GM23338 (cell line): ENCODE measurements at regions not wholly inside any gene's neighbourhood (a gene's known extent, or its start where the extent isn't known, plus 50 kb on each side); places are given as distances from the start of the nearest gene placed in this dataset.

Experiments
- ATAC-seq: fragments of 200-7000 bp; cut with Tn5 transposase; 3 replicates; pipeline ENCODE4 v1.9.1; 2020
- DNase-seq: peaks from one replicate; pipeline ENCODE4 v3.0.0-alpha.2; 2015; ENCODE audit warnings: low spot score
- H2AFZ ChIP-seq: fragments of 200-600 bp; sonication (generic); 2 replicates; pipeline ENCODE4 v1.8.0; 2016; ENCODE audit warnings: antibody characterized with exemption, mild to moderate bottlenecking, moderate library complexity
- H3F3A ChIP-seq: fragments of 200-600 bp; sonication (generic); replicated peaks from 2 replicates; pipeline ENCODE4 v1.8.0; 2017; ENCODE audit warnings: antibody characterized with exemption, mixed run types, low read depth
- H3K27ac ChIP-seq: fragments of 200-600 bp; sonication (generic); 2 replicates; pipeline ENCODE4 v1.6.1; 2016; ENCODE audit warnings: low read depth
- H3K27me3 ChIP-seq: fragments of 200-600 bp; sonication (generic); 2 replicates; pipeline ENCODE4 v1.8.0; 2016; ENCODE audit warnings: mild to moderate bottlenecking, mixed run types, moderate library complexity; ENCODE audit not compliant: insufficient read depth
- H3K36me3 ChIP-seq: fragments of 200-600 bp; sonication (generic); 2 replicates; pipeline ENCODE4 v1.8.0; 2016; ENCODE audit warnings: mild to moderate bottlenecking; ENCODE audit not compliant: insufficient read depth
- H3K4me1 ChIP-seq: fragments of 200-600 bp; sonication (generic); 2 replicates; pipeline ENCODE4 v1.8.0; 2016; ENCODE audit warnings: mild to moderate bottlenecking, moderate library complexity; ENCODE audit not compliant: insufficient read depth
- H3K4me2 ChIP-seq: fragments of 200-600 bp; sonication (generic); 2 replicates; pipeline ENCODE4 v1.7.1; 2017; ENCODE audit warnings: mixed run types
- H3K4me3 ChIP-seq: fragments of 200-600 bp; sonication (generic); 2 replicates; pipeline ENCODE4 v1.6.1; 2016; ENCODE audit warnings: mixed run types
- H3K79me2 ChIP-seq: fragments of 200-600 bp; sonication (generic); replicated peaks from 2 replicates; pipeline ENCODE4 v1.8.0; 2017; ENCODE audit warnings: mild to moderate bottlenecking; ENCODE audit not compliant: insufficient read depth
- H3K9me2 ChIP-seq: fragments of 200-600 bp; sonication (generic); 2 replicates; pipeline ENCODE4 v1.8.0; 2017; ENCODE audit not compliant: insufficient read depth
- H4K20me1 ChIP-seq: fragments of 200-600 bp; sonication (generic); replicated peaks from 2 replicates; pipeline ENCODE4 v1.8.0; 2017; ENCODE audit warnings: mild to moderate bottlenecking; ENCODE audit not compliant: insufficient read depth
- H3K27ac Mint-ChIP-seq: 2 replicates; pipeline ENCODE4 v1.8.0; 2020; ENCODE audit warnings: inconsistent platforms, mild to moderate bottlenecking, moderate library complexity, mixed read lengths
- H3K27me3 Mint-ChIP-seq: 3 replicates; pipeline ENCODE4 v1.8.0; 2022; ENCODE audit warnings: low read depth, mild to moderate bottlenecking, moderate library complexity, mixed read lengths, inconsistent platforms; ENCODE audit not compliant: insufficient read depth, poor library complexity
- H3K36me3 Mint-ChIP-seq: 3 replicates; pipeline ENCODE4 v1.8.0; 2021; ENCODE audit warnings: low read depth, mild to moderate bottlenecking, inconsistent platforms, moderate library complexity, mixed read lengths
- H3K4me1 Mint-ChIP-seq: 3 replicates; pipeline ENCODE4 v1.8.0; 2020; ENCODE audit warnings: mild to moderate bottlenecking, inconsistent platforms, mixed read lengths
- H3K4me3 Mint-ChIP-seq: 3 replicates; pipeline ENCODE4 v1.8.0; 2021; ENCODE audit warnings: moderate library complexity, mild to moderate bottlenecking, inconsistent platforms, mixed read lengths
- H3K9me3 Mint-ChIP-seq: 3 replicates; pipeline ENCODE4 v1.8.0; 2020; ENCODE audit warnings: moderate library complexity, mild to moderate bottlenecking, inconsistent platforms, mixed read lengths
- CREB1 ChIP-seq: fragments of 250-450 bp; sonication (Bioruptor Pico); IDR thresholded peaks from 2 replicates; pipeline ENCODE4 v1.5.0; 2020; ENCODE audit warnings: low read depth, mild to moderate bottlenecking, moderate library complexity
- ETS1 ChIP-seq: IDR thresholded peaks from 2 replicates; pipeline ENCODE4 v1.6.1; 2016; ENCODE audit warnings: antibody characterized with exemption
- EZH2 ChIP-seq: fragments of 200-600 bp; sonication (generic); IDR thresholded peaks from one replicate; pipeline ENCODE4 v1.8.0; 2017; ENCODE audit warnings: antibody characterized with exemption, mild to moderate bottlenecking, low read depth; ENCODE audit not compliant: unreplicated experiment
- EZH2phosphoT487 ChIP-seq: fragments of 200-600 bp; sonication (generic); IDR thresholded peaks from one replicate; pipeline ENCODE4 v1.8.1; 2018; ENCODE audit warnings: antibody characterized with exemption; ENCODE audit not compliant: unreplicated experiment
- JUNB ChIP-seq: IDR thresholded peaks from one replicate; pipeline ENCODE4 v1.6.1; 2016; ENCODE audit warnings: antibody characterized with exemption; ENCODE audit not compliant: unreplicated experiment
- NANOG ChIP-seq: IDR thresholded peaks from 2 replicates; pipeline ENCODE4 v1.6.1; 2016; ENCODE audit warnings: antibody characterized with exemption, borderline replicate concordance
- REST ChIP-seq: IDR thresholded peaks from one replicate; pipeline ENCODE4 v1.6.1; 2018; ENCODE audit warnings: antibody characterized with exemption; ENCODE audit not compliant: unreplicated experiment
- ZNF114 ChIP-seq: fragments of 250-450 bp; sonication (Bioruptor Pico); IDR thresholded peaks from 2 replicates; pipeline ENCODE4 v1.5.0; 2020; ENCODE audit warnings: mild to moderate bottlenecking, moderate library complexity
- ZNF462 ChIP-seq: fragments of 250-450 bp; sonication (Bioruptor Pico); IDR thresholded peaks from 2 replicates; pipeline ENCODE4 v1.5.0; 2020; ENCODE audit warnings: mild to moderate bottlenecking, moderate library complexity
- TF ChIP-seq, protein P1 (sequence below), 2 experiments: fragments of 200-600 bp in 1 of 2; sonication (generic) in 1 of 2; conservative IDR thresholded peaks; 2 replicates each; pipeline versions ENCODE4 v1.5.1 to v1.6.1; 2016 to 2017; ENCODE audit warnings: antibody characterized with exemption in 2 of 2, low read depth in 2 of 2, mild to moderate bottlenecking in 2 of 2, moderate library complexity in 1 of 2

- Histone ChIP-seq H3K4me1 (no peaks in the 10 kb centered on the region), H3K9me2 (no peaks in the 10 kb centered on the region), H4K20me1 (no peaks in the 10 kb centered on the region), H2AFZ (no peak overlapping the region), H3F3A (no peaks in the 10 kb centered on the region), H3K27ac (no peak overlapping the region), H3K27me3 (no peaks in the 10 kb centered on the region), H3K4me3 (no peak overlapping the region), H3K36me3 (no peaks in the 10 kb centered on the region), H3K79me2 (no peaks in the 10 kb centered on the region), H3K4me2 (no peak overlapping the region)
- Mint-ChIP-seq H3K27ac (no peak overlapping the region), H3K9me3 (peaks cover 2% of the 10 kb centered on the region; the same call in 2 of the 3 replicates), H3K4me3 (no peak overlapping the region), H3K36me3 (no peaks in the 10 kb centered on the region), H3K4me1 (no peaks in the 10 kb centered on the region), H3K27me3 (peaks cover 1% of the 10 kb centered on the region)
- no peak for ATAC-seq
- TF ChIP-seq NANOG, result no peak
- TF ChIP-seq CREB1 (CRISPR knock-in tag), result no peak
- TF ChIP-seq EZH2, result no peak
- TF ChIP-seq JUNB, result no peak
- DNase-seq, result no peak
These were observed 79.5 kb upstream of the TCF21 start for GRCh38 chr6:133809406-133809805.

GRCh38 chr6:133811557-133811956 lies 77.4 kb upstream of the TCF21 start:
- DNase-seq (no peak), ATAC-seq (no peak)
- Mint-ChIP-seq H3K4me1 (no peaks in the 10 kb centered on the region), H3K27ac (no peak overlapping the region), H3K9me3 (peaks cover 2% of the 10 kb centered on the region; the same call in 2 of the 3 replicates), H3K36me3 (no peaks in the 10 kb centered on the region), H3K4me3 (no peak overlapping the region), H3K27me3 (no peaks in the 10 kb centered on the region)
- Histone ChIP-seq H3K4me2 (no peak overlapping the region), H3K36me3 (no peaks in the 10 kb centered on the region), H4K20me1 (no peaks in the 10 kb centered on the region), H3K4me1 (no peaks in the 10 kb centered on the region), H3K4me3 (no peak overlapping the region), H3F3A (no peaks in the 10 kb centered on the region), H3K79me2 (no peaks in the 10 kb centered on the region), H3K9me2 (no peaks in the 10 kb centered on the region), H3K27ac (no peak overlapping the region), H3K27me3 (no peaks in the 10 kb centered on the region), H2AFZ (no peak overlapping the region)
- TF ChIP-seq, protein P1, sequence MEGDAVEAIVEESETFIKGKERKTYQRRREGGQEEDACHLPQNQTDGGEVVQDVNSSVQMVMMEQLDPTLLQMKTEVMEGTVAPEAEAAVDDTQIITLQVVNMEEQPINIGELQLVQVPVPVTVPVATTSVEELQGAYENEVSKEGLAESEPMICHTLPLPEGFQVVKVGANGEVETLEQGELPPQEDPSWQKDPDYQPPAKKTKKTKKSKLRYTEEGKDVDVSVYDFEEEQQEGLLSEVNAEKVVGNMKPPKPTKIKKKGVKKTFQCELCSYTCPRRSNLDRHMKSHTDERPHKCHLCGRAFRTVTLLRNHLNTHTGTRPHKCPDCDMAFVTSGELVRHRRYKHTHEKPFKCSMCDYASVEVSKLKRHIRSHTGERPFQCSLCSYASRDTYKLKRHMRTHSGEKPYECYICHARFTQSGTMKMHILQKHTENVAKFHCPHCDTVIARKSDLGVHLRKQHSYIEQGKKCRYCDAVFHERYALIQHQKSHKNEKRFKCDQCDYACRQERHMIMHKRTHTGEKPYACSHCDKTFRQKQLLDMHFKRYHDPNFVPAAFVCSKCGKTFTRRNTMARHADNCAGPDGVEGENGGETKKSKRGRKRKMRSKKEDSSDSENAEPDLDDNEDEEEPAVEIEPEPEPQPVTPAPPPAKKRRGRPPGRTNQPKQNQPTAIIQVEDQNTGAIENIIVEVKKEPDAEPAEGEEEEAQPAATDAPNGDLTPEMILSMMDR (conservative IDR thresholded peaks at IDR 0.05; ENCODE audit: low read depth in 2 of 2), result no peak
- TF ChIP-seq EZH2phosphoT487 (no peak), NANOG (no peak), ZNF462 (CRISPR knock-in tag) (no peak), REST (no peak), JUNB (no peak), ZNF114 (CRISPR knock-in tag) (no peak), ETS1 (no peak), EZH2 (no peak)
